Body of pancreas (tissue), 4 donors: ENCODE measurements at regions not wholly inside any gene's neighbourhood (a gene's known extent, or its start where the extent isn't known, plus 50 kb on each side); places are given as distances from the start of the nearest gene placed in this dataset.

Experiments used
- ATAC-seq: fragments of 150-250 bp; one replicate; pipeline ENCODE4 v1.9.1; 2016
- DNase-seq, 4 donors: peaks; one replicate each; pipeline ENCODE4 v3.0.0-alpha.2; 2019
- H3K27ac ChIP-seq, 4 donors: fragments of 200-600 bp; sonication (generic); 1 replicate in 3 of 4; 2 replicates in 1 of 4; pipeline versions ENCODE4 v1.5.1 to v1.6.1; 2016 to 2019; ENCODE audit warnings: mild to moderate bottlenecking in 1 of 4, mixed read lengths in 1 of 4, moderate library complexity in 1 of 4
- H3K27me3 ChIP-seq, 2 donors: fragments of 200-600 bp; sonication (generic); one replicate each; pipeline ENCODE4 v1.6.0; 2016; ENCODE audit warnings: mild to moderate bottlenecking in 1 of 2
- H3K36me3 ChIP-seq, 2 donors: fragments of 200-600 bp; sonication (generic); replicated peaks in 1 of 2; 2 replicates each; pipeline ENCODE4 v1.5.1; 2016; ENCODE audit warnings: low read depth in 2 of 2; ENCODE audit not compliant: insufficient read depth in 1 of 2
- H3K4me1 ChIP-seq: fragments of 200-600 bp; sonication (generic); one replicate; pipeline ENCODE4 v1.6.0; 2016
- H3K4me3 ChIP-seq, 2 donors: fragments of 200-600 bp; sonication (generic); 1 replicate in 1 of 2; 2 replicates in 1 of 2; pipeline ENCODE4 v1.5.1; 2016 to 2019
- H3K9me3 ChIP-seq, 3 donors: fragments of 200-600 bp; sonication (generic); 1 replicate in 2 of 3; 2 replicates in 1 of 3; pipeline ENCODE4 v1.5.1; 2016
- POLR2A ChIP-seq, 3 donors: fragments of 450-650 bp; IDR thresholded peaks; one replicate each; pipeline ENCODE4 v1.6.1; 2016; ENCODE audit warnings: antibody characterized with exemption in 3 of 3, mild to moderate bottlenecking in 2 of 3
- WGBS, 2 donors: methylation state at CpG; one replicate each; pipeline ENCODE4 v1.1.5; 2017; 5-methylcytosine and 5-hydroxymethylcytosine counted together
- intact Hi-C: fragments of 100-400 bp; cut with DNase I; formaldehyde crosslinking; loops from one replicate; pipeline ENCODE4 v1.15.1; 2023
- TF ChIP-seq, protein P1 (sequence below), 7 experiments: fragments of 450-650 bp in 4 of 7; fragments of 200-600 bp in 3 of 7; sonication (generic) in 3 of 7; IDR thresholded peaks; one replicate each; pipeline ENCODE4 v1.5.1; 2016 to 2019; ENCODE audit warnings: antibody characterized with exemption in 7 of 7

DNA sequence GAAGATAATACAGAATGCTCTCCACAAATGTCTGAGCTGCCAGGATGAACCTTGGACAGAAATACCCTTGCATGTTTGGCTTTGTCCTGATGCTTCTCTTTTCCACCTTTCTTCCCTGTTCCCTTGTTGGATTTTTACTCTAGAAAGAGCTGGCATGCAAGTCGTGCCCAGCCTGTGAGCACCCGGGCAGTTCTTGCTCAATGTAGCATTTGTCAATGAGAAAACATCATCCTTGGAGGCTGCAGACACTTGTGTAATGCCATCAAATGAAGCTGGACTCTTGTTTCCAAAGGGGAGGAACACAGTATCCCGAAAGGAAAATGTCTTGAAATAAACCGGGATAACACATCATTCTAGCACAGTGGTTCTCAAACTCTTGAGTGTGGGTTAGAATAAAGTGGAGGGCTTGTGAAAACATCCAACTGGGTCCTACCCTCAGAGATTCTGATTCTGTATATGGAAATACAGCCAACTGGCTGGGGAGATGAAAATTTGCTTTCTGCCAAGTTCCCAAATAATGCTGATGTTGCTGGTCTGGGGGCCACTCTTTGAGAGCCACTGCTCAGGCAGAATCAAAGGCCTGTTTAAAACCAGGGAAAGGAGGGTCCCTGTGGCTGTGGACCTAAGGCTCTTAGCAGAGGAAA lies 237.2 kb downstream of the SPATA18 start:
- DNase-seq (no peak), ATAC-seq (no peak)
- intact Hi-C loops: no loop called here
- H3K36me3 ChIP-seq: no peaks in the 10 kb centered on the region
- H3K27ac ChIP-seq: no peak overlapping the region
- TF ChIP-seq, protein P1, sequence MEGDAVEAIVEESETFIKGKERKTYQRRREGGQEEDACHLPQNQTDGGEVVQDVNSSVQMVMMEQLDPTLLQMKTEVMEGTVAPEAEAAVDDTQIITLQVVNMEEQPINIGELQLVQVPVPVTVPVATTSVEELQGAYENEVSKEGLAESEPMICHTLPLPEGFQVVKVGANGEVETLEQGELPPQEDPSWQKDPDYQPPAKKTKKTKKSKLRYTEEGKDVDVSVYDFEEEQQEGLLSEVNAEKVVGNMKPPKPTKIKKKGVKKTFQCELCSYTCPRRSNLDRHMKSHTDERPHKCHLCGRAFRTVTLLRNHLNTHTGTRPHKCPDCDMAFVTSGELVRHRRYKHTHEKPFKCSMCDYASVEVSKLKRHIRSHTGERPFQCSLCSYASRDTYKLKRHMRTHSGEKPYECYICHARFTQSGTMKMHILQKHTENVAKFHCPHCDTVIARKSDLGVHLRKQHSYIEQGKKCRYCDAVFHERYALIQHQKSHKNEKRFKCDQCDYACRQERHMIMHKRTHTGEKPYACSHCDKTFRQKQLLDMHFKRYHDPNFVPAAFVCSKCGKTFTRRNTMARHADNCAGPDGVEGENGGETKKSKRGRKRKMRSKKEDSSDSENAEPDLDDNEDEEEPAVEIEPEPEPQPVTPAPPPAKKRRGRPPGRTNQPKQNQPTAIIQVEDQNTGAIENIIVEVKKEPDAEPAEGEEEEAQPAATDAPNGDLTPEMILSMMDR (IDR thresholded peaks at IDR 0.05): no peak
- H3K4me3 ChIP-seq: no peak overlapping the region
- no peaks in the 10 kb centered on the region for H3K4me1 ChIP-seq
- no peaks in the 10 kb centered on the region for H3K27me3 ChIP-seq
- WGBS, 2 donors: 50 to 65% methylated on average over 4 of the region's 4 CpGs
- no peaks in the 10 kb centered on the region for H3K9me3 ChIP-seq

DNA sequence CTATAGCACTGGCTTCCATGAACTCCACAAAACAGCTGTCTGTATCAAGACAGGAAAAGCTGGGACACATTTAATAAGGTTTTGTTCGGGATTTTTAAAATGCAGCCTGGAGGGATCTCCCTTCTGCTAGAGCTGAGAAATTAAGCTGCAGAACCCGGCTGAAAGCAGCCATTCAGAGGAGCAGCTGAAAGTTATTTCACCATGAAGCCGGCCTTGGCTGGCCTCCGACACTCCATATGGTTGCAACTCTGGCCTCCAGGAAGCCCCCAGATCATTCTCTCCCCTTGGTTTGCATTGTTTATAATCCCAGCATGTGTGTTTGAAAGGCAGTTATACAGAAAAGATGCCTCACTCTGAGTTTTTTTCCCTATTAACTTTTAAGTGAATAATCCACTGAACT lies 239.4 kb downstream of the SPATA18 start:
- no peaks in the 10 kb centered on the region for H3K36me3 ChIP-seq
- intact Hi-C loops: no loop called here
- H3K9me3 ChIP-seq: no peaks in the 10 kb centered on the region
- H3K4me3 ChIP-seq: no peak overlapping the region
- TF ChIP-seq, protein P1 (IDR thresholded peaks at IDR 0.05): no peak
- no peak for TF ChIP-seq POLR2A (IDR thresholded peaks at IDR 0.05)
- DNase-seq: no peak
- 56 to 65% methylated on average over 4 of the region's 4 CpGs for WGBS, 2 donors
- no peaks in the 10 kb centered on the region for H3K4me1 ChIP-seq
- no peaks in the 10 kb centered on the region for H3K27me3 ChIP-seq
- ATAC-seq: no peak
- no peak overlapping the region for H3K27ac ChIP-seq

DNA sequence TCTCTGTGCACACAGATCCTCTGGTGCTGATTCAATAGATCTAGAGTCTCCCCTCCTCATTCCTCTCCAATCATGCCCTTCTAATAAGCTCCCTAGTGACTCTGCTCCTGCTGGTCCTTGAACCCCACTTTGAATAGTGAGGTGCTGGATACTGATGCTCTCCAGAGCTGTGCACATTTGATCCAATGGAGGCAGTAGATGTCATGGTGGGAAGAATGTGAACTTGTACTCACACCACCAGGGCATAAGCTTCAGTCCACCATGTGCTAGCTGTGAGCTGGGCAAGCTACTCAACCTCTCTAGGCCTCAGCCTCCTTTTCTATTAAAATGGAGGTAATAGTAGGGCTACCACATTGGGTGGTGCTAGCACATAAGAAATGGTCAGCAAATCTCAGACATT lies 241.1 kb downstream of the SPATA18 start:
- ATAC-seq (no peak), DNase-seq (no peak)
- H3K4me3 ChIP-seq: no peak overlapping the region
- H3K27me3 ChIP-seq: no peaks in the 10 kb centered on the region
- no peaks in the 10 kb centered on the region for H3K9me3 ChIP-seq
- H3K36me3 ChIP-seq: no peaks in the 10 kb centered on the region
- H3K27ac ChIP-seq: no peak overlapping the region
- TF ChIP-seq, protein P1 (IDR thresholded peaks at IDR 0.05): no peak
- no peak for TF ChIP-seq POLR2A (IDR thresholded peaks at IDR 0.05)
- intact Hi-C loops: no loop called here
- H3K4me1 ChIP-seq: no peaks in the 10 kb centered on the region

DNA sequence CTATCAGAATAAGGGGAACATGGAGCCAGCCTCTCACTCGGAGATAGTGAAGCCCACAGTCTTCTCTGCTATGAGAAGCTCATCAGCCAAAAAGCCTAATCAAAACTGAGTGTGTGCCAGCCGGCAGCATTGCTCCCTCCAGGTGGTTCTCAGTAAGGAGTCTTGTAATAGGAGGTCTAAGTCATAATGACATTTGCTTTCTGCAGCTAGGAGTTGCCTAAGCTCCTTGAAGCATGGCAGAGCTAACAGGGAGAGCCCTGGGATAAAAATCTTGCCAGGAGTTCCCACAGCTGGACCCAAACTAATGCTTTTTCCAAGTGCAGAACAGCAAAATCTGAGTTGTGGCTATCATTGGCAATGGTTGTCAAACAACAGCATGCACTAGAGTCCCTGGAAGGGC lies 245.2 kb downstream of the SPATA18 start:
- WGBS, 2 donors: 50 to 73% methylated on average over 2 of the region's 2 CpGs
- H3K27ac ChIP-seq: no peak overlapping the region
- intact Hi-C loops: no loop called here
- H3K9me3 ChIP-seq: no peaks in the 10 kb centered on the region
- no peak for DNase-seq
- H3K4me3 ChIP-seq: no peak overlapping the region
- ATAC-seq: no peak
- TF ChIP-seq, protein P1 (IDR thresholded peaks at IDR 0.05): no peak
- H3K27me3 ChIP-seq: no peaks in the 10 kb centered on the region
- no peaks in the 10 kb centered on the region for H3K4me1 ChIP-seq
- H3K36me3 ChIP-seq: no peaks in the 10 kb centered on the region

DNA sequence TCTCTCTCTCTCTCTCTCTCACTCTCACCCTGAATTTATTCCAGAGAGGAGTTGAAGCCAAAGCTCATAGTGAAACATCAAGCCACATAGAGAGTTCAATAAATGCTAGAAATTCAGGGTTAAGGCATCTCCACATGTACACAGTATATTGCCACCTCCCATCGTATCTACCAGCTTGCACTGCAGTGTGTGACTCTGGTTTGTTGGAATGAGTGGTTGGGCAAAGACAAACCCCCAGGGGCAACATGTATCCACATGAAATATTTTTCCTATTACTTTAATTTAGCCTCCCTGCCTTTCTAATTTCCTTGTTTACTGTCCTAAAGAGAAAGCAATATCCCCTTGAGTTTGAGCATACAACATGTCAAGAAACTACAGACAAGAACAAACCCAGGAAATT lies 247.3 kb downstream of the SPATA18 start:
- Histone ChIP-seq H3K27ac (no peak overlapping the region), H3K4me3 (no peak overlapping the region), H3K4me1 (no peaks in the 10 kb centered on the region), H3K27me3 (no peaks in the 10 kb centered on the region), H3K36me3 (no peaks in the 10 kb centered on the region), H3K9me3 (no peaks in the 10 kb centered on the region)
- no peak for TF ChIP-seq POLR2A (IDR thresholded peaks at IDR 0.05)
- TF ChIP-seq, protein P1 (IDR thresholded peaks at IDR 0.05): no peak
- ATAC-seq (no peak), DNase-seq (no peak)
- intact Hi-C loops: no loop called here
- 0 to 35% methylated on average over 1 of the region's 1 CpG for WGBS, 2 donors
